Fibroblast of villous mesenchyme (primary cell): ENCODE measurements at regions not wholly inside any gene's neighbourhood (a gene's known extent, or its start where the extent isn't known, plus 50 kb on each side); places are given as distances from the start of the nearest gene placed in this dataset.

Source experiments
- DNase-seq: peaks from one replicate; pipeline ENCODE4 v3.0.0-alpha.2; 2010; ENCODE audit warnings: low read depth
- H3K4me3 ChIP-seq: 2 replicates; pipeline ENCODE4 v1.5.1; 2011; ENCODE audit warnings: low read depth, mild to moderate bottlenecking, low read length
- TF ChIP-seq, protein P1 (sequence below): IDR thresholded peaks from 2 replicates; pipeline ENCODE4 v1.5.1; 2012; ENCODE audit warnings: low read depth, mild to moderate bottlenecking, low read length; ENCODE audit not compliant: insufficient read depth

GRCh38 chr18:25590456-25590855, 238.5 kb upstream of the ZNF521 start:
- no peak overlapping the region for H3K4me3 ChIP-seq
- DNase-seq: no peak
- TF ChIP-seq, protein P1, sequence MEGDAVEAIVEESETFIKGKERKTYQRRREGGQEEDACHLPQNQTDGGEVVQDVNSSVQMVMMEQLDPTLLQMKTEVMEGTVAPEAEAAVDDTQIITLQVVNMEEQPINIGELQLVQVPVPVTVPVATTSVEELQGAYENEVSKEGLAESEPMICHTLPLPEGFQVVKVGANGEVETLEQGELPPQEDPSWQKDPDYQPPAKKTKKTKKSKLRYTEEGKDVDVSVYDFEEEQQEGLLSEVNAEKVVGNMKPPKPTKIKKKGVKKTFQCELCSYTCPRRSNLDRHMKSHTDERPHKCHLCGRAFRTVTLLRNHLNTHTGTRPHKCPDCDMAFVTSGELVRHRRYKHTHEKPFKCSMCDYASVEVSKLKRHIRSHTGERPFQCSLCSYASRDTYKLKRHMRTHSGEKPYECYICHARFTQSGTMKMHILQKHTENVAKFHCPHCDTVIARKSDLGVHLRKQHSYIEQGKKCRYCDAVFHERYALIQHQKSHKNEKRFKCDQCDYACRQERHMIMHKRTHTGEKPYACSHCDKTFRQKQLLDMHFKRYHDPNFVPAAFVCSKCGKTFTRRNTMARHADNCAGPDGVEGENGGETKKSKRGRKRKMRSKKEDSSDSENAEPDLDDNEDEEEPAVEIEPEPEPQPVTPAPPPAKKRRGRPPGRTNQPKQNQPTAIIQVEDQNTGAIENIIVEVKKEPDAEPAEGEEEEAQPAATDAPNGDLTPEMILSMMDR: no peak

- TF ChIP-seq, protein P1: no peak
- H3K4me3 ChIP-seq: no peak overlapping the region
- no peak for DNase-seq
Measured at GRCh38 chr18:25587545-25587944, 235.6 kb upstream of the ZNF521 start.

DNA sequence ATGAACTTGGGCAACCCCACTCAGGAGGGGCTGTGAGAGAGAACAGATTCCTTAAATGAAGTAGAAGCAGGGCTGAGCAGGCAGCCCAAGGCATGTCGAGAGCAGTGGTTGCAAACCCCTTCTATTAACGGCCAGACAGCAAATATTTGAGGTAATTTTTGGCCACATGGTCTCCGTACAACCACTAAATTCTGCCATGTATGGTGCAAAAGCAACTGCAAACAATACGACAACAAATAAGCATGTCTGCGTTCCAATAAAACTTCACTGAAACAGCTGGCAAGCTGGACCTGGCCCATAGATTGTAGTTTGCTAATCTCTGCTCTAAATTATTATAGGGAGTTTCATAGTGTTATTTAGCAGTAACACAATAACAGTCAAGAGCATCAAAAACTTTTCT, 217.0 kb upstream of the ZNF521 start:
- DNase-seq: no peak
- TF ChIP-seq, protein P1: no peak
- H3K4me3 ChIP-seq: no peak overlapping the region

GRCh38 chr18:25563816-25564683, 212.1 kb upstream of the ZNF521 start:
- no peak for DNase-seq
- TF ChIP-seq, protein P1: no peak
- no peak overlapping the region for H3K4me3 ChIP-seq

GRCh38 chr18:25563346-25563745, 211.4 kb upstream of the ZNF521 start:
- TF ChIP-seq, protein P1: no peak
- no peak overlapping the region for H3K4me3 ChIP-seq
- no peak for DNase-seq

DNA sequence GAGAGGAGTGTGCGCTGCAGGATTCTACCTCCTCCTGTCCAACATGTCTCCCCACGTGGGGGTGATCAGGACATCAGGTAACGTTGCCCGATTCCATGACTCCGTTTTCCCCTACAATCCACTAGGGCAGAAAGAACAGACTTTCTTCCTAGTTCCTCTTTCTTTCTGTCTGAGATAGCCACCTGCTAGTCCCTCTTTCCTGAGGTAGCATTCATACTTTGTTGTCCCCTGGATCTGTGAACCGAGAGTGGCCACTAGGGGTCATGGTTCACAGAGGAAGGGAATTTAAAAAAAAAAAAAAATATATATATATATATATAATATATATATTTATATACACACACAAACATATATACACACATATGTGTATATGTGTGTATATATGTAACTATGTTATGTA, 210.0 kb upstream of the ZNF521 start:
- no peak overlapping the region for H3K4me3 ChIP-seq
- peak; percentile 35 for DNase-seq
- TF ChIP-seq, protein P1: peak; percentile 53

DNA sequence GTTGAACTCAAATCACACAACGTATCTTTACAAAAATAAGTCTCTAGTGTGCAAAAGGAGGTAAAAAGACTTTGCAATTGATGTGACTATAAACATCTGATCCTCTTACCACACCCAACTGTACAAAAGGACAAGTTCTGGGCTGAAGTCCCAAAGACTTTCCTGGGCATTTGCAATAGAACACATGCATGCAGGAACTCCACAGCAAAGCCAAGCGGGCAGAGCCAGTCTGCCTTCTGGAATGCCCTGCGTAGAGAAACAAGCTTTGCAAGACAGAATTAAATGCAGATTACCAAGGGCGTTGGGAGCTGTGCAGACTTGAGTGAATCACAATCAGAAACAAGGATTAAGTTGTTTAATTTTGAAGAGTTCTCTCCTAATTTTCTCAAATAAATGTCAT, 208.4 kb upstream of the ZNF521 start:
- TF ChIP-seq, protein P1: no peak
- no peak for DNase-seq
- no peak overlapping the region for H3K4me3 ChIP-seq
